ENCODE measurements at regions not wholly inside any gene's neighbourhood (a gene's known extent, or its start where the extent isn't known, plus 50 kb on each side); places are given as distances from the start of the nearest gene placed in this dataset.
A peak's percentile ranks its signal among the peaks of the same experiment; 100 is the strongest.

DNA sequence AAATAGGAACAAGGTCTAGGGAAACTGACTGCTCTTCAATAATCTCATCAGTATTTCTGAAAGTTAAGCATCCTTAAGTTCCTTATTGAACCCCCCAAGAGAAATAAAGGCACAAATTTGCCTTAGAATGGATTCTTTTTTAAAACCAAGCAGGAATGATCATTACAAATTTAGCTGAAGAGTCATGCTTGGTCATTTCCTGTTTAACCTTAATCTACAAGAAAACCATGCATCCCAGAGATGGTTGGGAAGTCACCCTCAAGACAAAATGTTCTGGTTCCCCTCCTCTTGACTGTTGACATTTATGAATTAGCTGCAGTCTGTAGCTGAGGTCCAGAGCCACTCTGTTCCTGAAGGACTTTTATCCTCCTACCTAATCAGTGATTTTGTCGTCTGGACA lies 291.8 kb upstream of the G2E3 start:
- TF ChIP-seq, protein P1, sequence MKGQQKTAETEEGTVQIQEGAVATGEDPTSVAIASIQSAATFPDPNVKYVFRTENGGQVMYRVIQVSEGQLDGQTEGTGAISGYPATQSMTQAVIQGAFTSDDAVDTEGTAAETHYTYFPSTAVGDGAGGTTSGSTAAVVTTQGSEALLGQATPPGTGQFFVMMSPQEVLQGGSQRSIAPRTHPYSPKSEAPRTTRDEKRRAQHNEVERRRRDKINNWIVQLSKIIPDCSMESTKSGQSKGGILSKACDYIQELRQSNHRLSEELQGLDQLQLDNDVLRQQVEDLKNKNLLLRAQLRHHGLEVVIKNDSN (IDR thresholded peaks at IDR 0.05): no peak
- TF ChIP-seq NFIC (IDR thresholded peaks at IDR 0.05) (no peak), TEAD4 (IDR thresholded peaks at IDR 0.05) (no peak), EP300 (IDR thresholded peaks at IDR 0.05; ENCODE audit: borderline replicate concordance) (no peak), CREB1 (IDR thresholded peaks at IDR 0.05; ENCODE audit: low read depth) (no peak), ZBTB7A (IDR thresholded peaks at IDR 0.05; ENCODE audit: low read depth) (no peak), FOXM1 (IDR thresholded peaks at IDR 0.05; ENCODE audit: borderline replicate concordance, low read depth) (no peak)

GRCh38 chr14:30270200-30271161 lies 288.5 kb upstream of the G2E3 start:
- no peak for TF ChIP-seq YY1 (IDR thresholded peaks at IDR 0.05; ENCODE audit: low read depth)
- TF ChIP-seq, protein P2, sequence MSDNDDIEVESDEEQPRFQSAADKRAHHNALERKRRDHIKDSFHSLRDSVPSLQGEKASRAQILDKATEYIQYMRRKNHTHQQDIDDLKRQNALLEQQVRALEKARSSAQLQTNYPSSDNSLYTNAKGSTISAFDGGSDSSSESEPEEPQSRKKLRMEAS (IDR thresholded peaks at IDR 0.05): 0 out of 2 replicates have a peak, but pooled peaks have one; percentile 30
- TF ChIP-seq RAD21 (IDR thresholded peaks at IDR 0.05; ENCODE audit: low read depth): peak; percentile 73
- no peak for TF ChIP-seq NFIC (IDR thresholded peaks at IDR 0.05)

DNA sequence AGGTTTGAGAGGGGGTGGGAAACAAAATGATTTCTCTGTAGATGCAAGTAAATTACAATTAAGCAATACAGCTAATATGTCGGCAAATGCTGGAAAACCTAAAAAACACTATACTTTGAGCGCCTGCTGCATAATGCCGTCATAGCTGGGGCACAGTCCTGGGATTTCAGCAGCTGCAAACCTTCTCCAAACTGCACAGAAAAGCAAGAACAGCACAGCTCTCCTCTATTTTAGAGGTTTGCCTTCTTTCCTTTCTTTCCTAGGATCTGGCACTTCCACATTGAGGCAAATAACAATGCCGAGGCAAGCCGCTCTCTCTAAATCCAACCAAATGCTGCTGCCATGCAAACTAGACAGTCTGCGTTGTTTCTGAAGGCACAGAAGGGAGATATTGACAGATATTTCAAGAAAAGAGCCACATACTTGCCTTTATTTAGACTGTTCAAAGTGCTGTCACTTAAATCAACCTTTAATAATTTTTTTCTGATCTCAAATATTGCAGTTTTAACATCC lies 287.1 kb upstream of the G2E3 start:
- TF ChIP-seq CEBPB (IDR thresholded peaks at IDR 0.05): no peak
- TF ChIP-seq EP300 (IDR thresholded peaks at IDR 0.05; ENCODE audit: borderline replicate concordance): no peak
- TF ChIP-seq REST (IDR thresholded peaks at IDR 0.05; ENCODE audit: low read depth): no peak
- TF ChIP-seq CREB1 (IDR thresholded peaks at IDR 0.05; ENCODE audit: low read depth): no peak
- TF ChIP-seq EGR1 (IDR thresholded peaks at IDR 0.05): no peak
- no peak for TF ChIP-seq FOXM1 (IDR thresholded peaks at IDR 0.05; ENCODE audit: borderline replicate concordance, low read depth)
- no peak for TF ChIP-seq TEAD4 (IDR thresholded peaks at IDR 0.05)
- no peak for TF ChIP-seq YY1 (IDR thresholded peaks at IDR 0.05; ENCODE audit: low read depth)
- TF ChIP-seq TCF12 (IDR thresholded peaks at IDR 0.05; ENCODE audit: low read depth): no peak
- no peak for TF ChIP-seq RAD21 (IDR thresholded peaks at IDR 0.05; ENCODE audit: low read depth)
- TF ChIP-seq, protein P2 (IDR thresholded peaks at IDR 0.05): no peak
- no peak for TF ChIP-seq NFIC (IDR thresholded peaks at IDR 0.05)

GRCh38 chr14:30272848-30273832 lies 285.8 kb upstream of the G2E3 start:
- no peak for TF ChIP-seq REST (IDR thresholded peaks at IDR 0.05; ENCODE audit: low read depth)
- TF ChIP-seq, protein P2 (IDR thresholded peaks at IDR 0.05): no peak
- TF ChIP-seq EP300 (IDR thresholded peaks at IDR 0.05; ENCODE audit: borderline replicate concordance): no peak
- TF ChIP-seq TAF1 (IDR thresholded peaks at IDR 0.05; ENCODE audit: low read depth): no peak
- TF ChIP-seq ZBTB7A (IDR thresholded peaks at IDR 0.05; ENCODE audit: low read depth): no peak
- TF ChIP-seq TCF12 (IDR thresholded peaks at IDR 0.05; ENCODE audit: low read depth): no peak
- TF ChIP-seq EGR1 (IDR thresholded peaks at IDR 0.05): no peak
- TF ChIP-seq, protein P1 (IDR thresholded peaks at IDR 0.05): no peak
- no peak for TF ChIP-seq CREB1 (IDR thresholded peaks at IDR 0.05; ENCODE audit: low read depth)
- TF ChIP-seq CEBPB (IDR thresholded peaks at IDR 0.05): no peak
- no peak for TF ChIP-seq RAD21 (IDR thresholded peaks at IDR 0.05; ENCODE audit: low read depth)
- no peak for TF ChIP-seq NFIC (IDR thresholded peaks at IDR 0.05)
- no peak for TF ChIP-seq YY1 (IDR thresholded peaks at IDR 0.05; ENCODE audit: low read depth)
- no peak for TF ChIP-seq TEAD4 (IDR thresholded peaks at IDR 0.05)
- TF ChIP-seq FOXM1 (IDR thresholded peaks at IDR 0.05; ENCODE audit: borderline replicate concordance, low read depth): no peak
